SK-N-SH (cell line): ENCODE measurements at regions not wholly inside any gene's neighbourhood (a gene's known extent, or its start where the extent isn't known, plus 50 kb on each side); places are given as distances from the start of the nearest gene placed in this dataset.

ENCODE experiments used
- CTCF ChIP-seq: fragments of 200-600 bp; sonication (generic); IDR thresholded peaks from 2 replicates; pipeline ENCODE4 v1.6.1; 2017; ENCODE audit warnings: antibody characterized with exemption, mild to moderate bottlenecking, moderate library complexity
- MAX ChIP-seq: IDR thresholded peaks from 2 replicates; pipeline ENCODE4 v1.4.0; 2012; ENCODE audit warnings: low read depth
- MEF2A ChIP-seq: IDR thresholded peaks from 2 replicates; pipeline ENCODE4 v1.4.0; 2012; ENCODE audit warnings: low read depth, borderline replicate concordance
- REST ChIP-seq: IDR thresholded peaks from 2 replicates; pipeline ENCODE4 v1.6.1; 2012; ENCODE audit warnings: mild to moderate bottlenecking, low read depth, low read length, moderate library complexity
- RFX5 ChIP-seq: IDR thresholded peaks from 2 replicates; pipeline ENCODE4 v1.6.1; 2012; ENCODE audit warnings: mild to moderate bottlenecking, improper control_type of control experiment, low read length
- USF2 ChIP-seq: fragments of 150-350 bp; IDR thresholded peaks from 2 replicates; pipeline ENCODE4 v1.6.1; 2017; ENCODE audit warnings: antibody characterized with exemption, low read length, low read depth, borderline replicate concordance

DNA sequence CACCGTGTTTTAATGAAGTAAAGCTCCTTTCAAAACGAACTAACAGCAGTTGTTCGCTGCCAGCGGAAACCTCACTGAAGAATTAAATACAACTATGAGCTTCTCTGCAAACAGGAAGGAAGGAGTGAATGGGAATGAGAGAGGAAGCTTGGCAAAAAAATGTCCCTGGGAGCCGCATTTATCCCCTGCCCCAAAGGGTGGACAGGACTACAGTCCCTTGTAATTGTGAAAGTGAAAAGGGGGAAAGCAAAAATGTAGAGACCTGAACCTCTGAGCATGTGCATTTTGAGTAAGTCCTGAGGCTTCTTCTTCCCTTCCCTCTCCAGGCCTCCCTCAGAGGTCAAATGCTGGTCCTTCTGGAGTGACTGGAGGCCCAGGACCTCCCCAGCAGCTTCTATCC lies 53.8 kb upstream of the BMP2K start:
- TF ChIP-seq CTCF, result no peak
- no peak for TF ChIP-seq MEF2A
- TF ChIP-seq MAX, result no peak
- no peak for TF ChIP-seq USF2
- TF ChIP-seq RFX5, result no peak
- no peak for TF ChIP-seq REST
